Right atrium auricular region (tissue), 2 donors: ENCODE measurements at regions not wholly inside any gene's neighbourhood (a gene's known extent, or its start where the extent isn't known, plus 50 kb on each side); places are given as distances from the start of the nearest gene placed in this dataset.

Experiments used
- DNase-seq: peaks from one replicate; pipeline ENCODE4 v3.0.0-alpha.2; 2019; ENCODE audit warnings: low spot score
- H3K27ac ChIP-seq, 2 donors: fragments of 200-600 bp; sonication (generic); 1 replicate in 1 of 2; 2 replicates in 1 of 2; pipeline ENCODE4 v1.5.1; 2016 to 2019
- H3K27me3 ChIP-seq, 2 donors: fragments of 200-600 bp; sonication (generic); one replicate each; pipeline versions ENCODE4 v1.5.1 to v1.6.0; 2017 to 2019
- H3K36me3 ChIP-seq: fragments of 200-600 bp; sonication (generic); one replicate; pipeline ENCODE4 v1.5.1; 2016
- H3K4me1 ChIP-seq, 2 donors: fragments of 200-600 bp; sonication (generic); one replicate each; pipeline versions ENCODE4 v1.5.1 to v1.6.0; 2017 to 2019
- H3K4me3 ChIP-seq, 2 donors: fragments of 200-600 bp; sonication (generic); 1 replicate in 1 of 2; 2 replicates in 1 of 2; pipeline ENCODE4 v1.5.1; 2017 to 2019; ENCODE audit warnings: mild to moderate bottlenecking in 1 of 2, moderate library complexity in 1 of 2
- H3K9me3 ChIP-seq, 2 donors: fragments of 200-600 bp; sonication (generic); one replicate each; pipeline ENCODE4 v1.5.1; 2019
- CTCF ChIP-seq, 2 donors: fragments of 200-600 bp; sonication (generic); IDR thresholded peaks; one replicate each; pipeline ENCODE4 v1.5.1; 2019; ENCODE audit warnings: antibody characterized with exemption in 2 of 2

GRCh38 chr19:31759359-31759758 lies 410.1 kb upstream of the TSHZ3 start:
- H3K27me3 ChIP-seq, result no peaks in the 10 kb centered on the region
- TF ChIP-seq CTCF (IDR thresholded peaks at IDR 0.05), result no peak
- H3K27ac ChIP-seq, result no peak overlapping the region
- H3K4me3 ChIP-seq, result no peak overlapping the region
- H3K36me3 ChIP-seq, result no peaks in the 10 kb centered on the region
- no peaks in the 10 kb centered on the region for H3K9me3 ChIP-seq
- H3K4me1 ChIP-seq, result no peaks in the 10 kb centered on the region
- no peak for DNase-seq

DNA sequence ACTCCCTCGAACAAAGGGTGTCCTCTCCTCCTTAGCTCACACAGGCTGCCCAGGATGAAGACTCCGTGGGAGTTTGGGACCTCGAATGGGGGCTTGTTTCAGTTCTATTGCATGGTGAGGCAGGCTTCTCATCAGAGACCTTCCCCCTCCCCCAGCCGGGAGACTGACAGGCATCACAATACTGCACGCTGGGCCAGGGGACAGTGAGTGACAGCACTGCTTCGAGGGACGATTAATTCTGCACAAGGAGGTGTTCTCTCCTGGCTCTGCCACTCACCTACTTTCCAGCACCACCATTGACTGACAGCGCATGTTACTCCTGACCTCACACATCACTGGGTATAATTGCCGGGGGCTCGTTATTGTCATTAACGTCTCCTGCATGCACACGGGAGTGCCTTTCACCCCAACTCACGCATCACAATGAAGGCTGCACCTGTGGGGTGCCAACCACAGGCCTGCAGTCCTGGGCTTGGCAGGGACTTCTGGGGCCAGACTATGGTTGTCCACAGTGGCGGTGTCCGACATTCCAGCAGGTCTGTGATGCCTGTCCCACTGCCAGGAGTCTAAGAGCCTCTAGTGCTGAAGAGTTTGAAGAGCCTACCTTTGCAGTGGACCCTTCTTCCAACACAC lies 412.2 kb upstream of the TSHZ3 start:
- no peaks in the 10 kb centered on the region for H3K27me3 ChIP-seq
- DNase-seq, result no peak

GRCh38 chr19:31770223-31770622 lies 421.0 kb upstream of the TSHZ3 start:
- no peaks in the 10 kb centered on the region for H3K4me1 ChIP-seq
- H3K36me3 ChIP-seq, result no peaks in the 10 kb centered on the region
- DNase-seq, result no peak
- H3K27ac ChIP-seq, result no peak overlapping the region
- H3K4me3 ChIP-seq, result no peak overlapping the region
- peaks cover 0 to under 1% of the 10 kb centered on the region in 2 donors for H3K9me3 ChIP-seq
- H3K27me3 ChIP-seq, result no peaks in the 10 kb centered on the region
- TF ChIP-seq CTCF (IDR thresholded peaks at IDR 0.05), result no peak

More for the DNA sequence above, 412.2 kb upstream of the TSHZ3 start:
- no peak for TF ChIP-seq CTCF (IDR thresholded peaks at IDR 0.05)
- no peak overlapping the region for H3K4me3 ChIP-seq
- peaks cover 0 to 5% of the 10 kb centered on the region in 2 donors for H3K9me3 ChIP-seq
- no peaks in the 10 kb centered on the region for H3K36me3 ChIP-seq
- H3K4me1 ChIP-seq, result no peaks in the 10 kb centered on the region
- H3K27ac ChIP-seq, result no peak overlapping the region

- H3K4me1 ChIP-seq, result no peaks in the 10 kb centered on the region
- no peaks in the 10 kb centered on the region for H3K27me3 ChIP-seq
- H3K4me3 ChIP-seq, result no peak overlapping the region
- H3K36me3 ChIP-seq, result no peaks in the 10 kb centered on the region
- DNase-seq, result no peak
- no peaks in the 10 kb centered on the region for H3K9me3 ChIP-seq
- TF ChIP-seq CTCF (IDR thresholded peaks at IDR 0.05), result no peak
- no peak overlapping the region for H3K27ac ChIP-seq
Observed at GRCh38 chr19:31772915-31773314, 423.7 kb upstream of the TSHZ3 start.

DNA sequence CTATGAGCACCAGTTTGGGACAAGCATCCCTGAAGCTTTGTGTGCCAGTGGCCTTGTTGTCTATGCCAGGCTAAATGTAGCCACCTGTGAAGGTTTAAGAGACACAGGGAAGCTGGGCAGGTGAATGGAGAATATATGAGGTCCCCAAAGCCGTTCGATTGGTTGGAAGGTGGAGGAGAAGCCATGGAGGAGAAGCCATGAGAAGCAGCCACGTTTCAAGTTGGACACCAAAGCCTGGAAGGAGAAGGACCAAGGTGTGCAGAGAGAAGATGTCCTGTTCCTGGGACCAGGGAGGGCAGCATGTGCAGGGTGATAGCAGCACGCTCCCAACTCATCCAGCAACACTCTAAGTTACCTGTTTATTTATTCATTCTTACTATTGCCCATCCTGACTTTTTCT lies 432.3 kb upstream of the TSHZ3 start:
- Histone ChIP-seq H3K27me3 (no peaks in the 10 kb centered on the region), H3K4me3 (no peak overlapping the region), H3K27ac (no peak overlapping the region), H3K9me3 (no peaks in the 10 kb centered on the region), H3K36me3 (no peaks in the 10 kb centered on the region), H3K4me1 (no peaks in the 10 kb centered on the region)
- DNase-seq, result peak; percentile 34
- TF ChIP-seq CTCF (IDR thresholded peaks at IDR 0.05), result no peak

DNA sequence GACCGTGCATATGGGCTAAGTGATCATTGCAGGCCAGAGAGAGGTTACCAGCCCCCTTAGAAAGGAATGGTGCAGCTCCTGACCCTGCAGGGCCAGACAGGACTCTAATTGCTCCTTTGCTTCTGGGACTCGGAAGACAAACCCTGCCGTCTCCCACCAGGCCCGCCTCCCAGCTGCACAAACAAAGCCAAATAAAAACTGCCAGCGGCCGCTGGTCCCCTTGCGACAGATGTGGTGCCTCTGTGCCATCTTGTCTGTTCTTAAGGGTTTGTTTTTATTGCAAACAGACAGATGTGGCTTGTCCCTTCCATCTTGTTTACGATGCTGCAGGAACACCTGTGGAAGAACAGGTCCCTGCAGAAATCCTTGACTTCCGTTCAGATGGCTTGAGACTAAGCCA lies 434.4 kb upstream of the TSHZ3 start:
- H3K9me3 ChIP-seq, result no peaks in the 10 kb centered on the region
- DNase-seq, result no peak
- TF ChIP-seq CTCF (IDR thresholded peaks at IDR 0.05), result no peak
- H3K36me3 ChIP-seq, result no peaks in the 10 kb centered on the region
- H3K27ac ChIP-seq, result no peak overlapping the region
- H3K27me3 ChIP-seq, result no peaks in the 10 kb centered on the region
- H3K4me1 ChIP-seq, result no peaks in the 10 kb centered on the region
- no peak overlapping the region for H3K4me3 ChIP-seq
